ENCODE measurements at regions not wholly inside any gene's neighbourhood (a gene's known extent, or its start where the extent isn't known, plus 50 kb on each side); places are given as distances from the start of the nearest gene placed in this dataset.

DNA sequence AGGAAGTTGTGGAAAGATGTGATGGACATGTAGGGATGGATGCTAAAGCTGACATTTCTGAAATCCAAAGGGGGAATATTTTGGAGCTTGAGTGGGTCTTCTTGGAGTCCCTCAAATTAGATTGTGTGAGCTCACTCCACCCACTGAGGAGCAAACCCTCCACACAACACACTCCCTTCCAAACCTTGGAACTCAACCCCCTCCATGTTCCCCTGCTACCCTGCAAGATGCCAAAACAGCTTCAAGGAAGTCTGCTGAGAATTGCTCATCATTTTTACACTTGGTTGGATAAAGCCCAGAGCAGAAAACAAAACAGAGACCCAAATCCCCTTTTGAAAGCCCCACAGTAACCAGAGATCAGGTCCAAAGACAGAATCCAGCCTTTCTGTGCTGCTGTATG is 103.3 kb upstream of the ERCC4 start:
- Histone ChIP-seq H3K36me3 (ENCODE audit: insufficient read depth, low read length) (no peaks in the 10 kb centered on the region), H3K27me3 (ENCODE audit: insufficient read depth, low read length, poor library complexity) (peaks cover 5% of the 10 kb centered on the region), H3K9ac (ENCODE audit: low read depth, low read length) (no peak overlapping the region), H3K4me3 (ENCODE audit: low read depth in 1 of 2, low read length in 2 of 2) (no peak overlapping the region), H3K4me1 (ENCODE audit: insufficient read depth, low read length) (no peaks in the 10 kb centered on the region), H2AFZ (ENCODE audit: low read depth, low read length) (no peak overlapping the region), H3K4me2 (ENCODE audit: insufficient read depth, low read length) (no peak overlapping the region), H3K79me2 (ENCODE audit: insufficient read depth, low read length) (no peaks in the 10 kb centered on the region), H3K27ac (ENCODE audit: low read length) (no peak overlapping the region), H3K9me3 (ENCODE audit: insufficient read depth, low read length, severe bottlenecking) (no peaks in the 10 kb centered on the region), H4K20me1 (ENCODE audit: insufficient read depth, low read length) (no peaks in the 10 kb centered on the region)
- no peak for TF ChIP-seq EZH2 (IDR thresholded peaks at IDR 0.05; ENCODE audit: borderline replicate concordance, low read depth, low read length, severe bottlenecking)
- TF ChIP-seq, protein P1, sequence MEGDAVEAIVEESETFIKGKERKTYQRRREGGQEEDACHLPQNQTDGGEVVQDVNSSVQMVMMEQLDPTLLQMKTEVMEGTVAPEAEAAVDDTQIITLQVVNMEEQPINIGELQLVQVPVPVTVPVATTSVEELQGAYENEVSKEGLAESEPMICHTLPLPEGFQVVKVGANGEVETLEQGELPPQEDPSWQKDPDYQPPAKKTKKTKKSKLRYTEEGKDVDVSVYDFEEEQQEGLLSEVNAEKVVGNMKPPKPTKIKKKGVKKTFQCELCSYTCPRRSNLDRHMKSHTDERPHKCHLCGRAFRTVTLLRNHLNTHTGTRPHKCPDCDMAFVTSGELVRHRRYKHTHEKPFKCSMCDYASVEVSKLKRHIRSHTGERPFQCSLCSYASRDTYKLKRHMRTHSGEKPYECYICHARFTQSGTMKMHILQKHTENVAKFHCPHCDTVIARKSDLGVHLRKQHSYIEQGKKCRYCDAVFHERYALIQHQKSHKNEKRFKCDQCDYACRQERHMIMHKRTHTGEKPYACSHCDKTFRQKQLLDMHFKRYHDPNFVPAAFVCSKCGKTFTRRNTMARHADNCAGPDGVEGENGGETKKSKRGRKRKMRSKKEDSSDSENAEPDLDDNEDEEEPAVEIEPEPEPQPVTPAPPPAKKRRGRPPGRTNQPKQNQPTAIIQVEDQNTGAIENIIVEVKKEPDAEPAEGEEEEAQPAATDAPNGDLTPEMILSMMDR (IDR thresholded peaks at IDR 0.05; ENCODE audit: borderline replicate concordance, extremely low read depth, low read length, poor library complexity, severe bottlenecking) = no peak
- DNase-seq = no peak
- no peak for ATAC-seq (ENCODE audit: insufficient read depth, low read depth)

DNA sequence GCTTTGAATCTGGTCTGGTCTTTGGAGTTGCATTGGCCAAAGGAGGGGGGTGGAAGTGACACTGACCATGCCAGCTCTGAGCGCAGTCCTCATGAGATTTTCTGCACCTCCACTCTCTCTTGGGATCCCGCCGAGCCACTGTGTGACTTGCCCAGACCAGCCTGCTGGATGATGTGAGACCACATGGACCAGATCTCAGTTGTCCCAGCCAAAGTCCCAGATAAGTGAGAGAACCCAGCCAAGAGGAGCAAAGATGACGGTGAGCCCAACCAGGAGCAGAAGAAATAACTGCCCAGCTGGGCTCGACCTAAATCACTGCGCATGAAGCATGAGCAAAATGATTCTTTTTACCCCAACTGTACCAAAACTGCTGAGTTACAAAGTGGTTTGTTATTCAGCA is 96.5 kb upstream of the ERCC4 start:
- Histone ChIP-seq H3K27me3 (ENCODE audit: insufficient read depth, low read length, poor library complexity) (no peaks in the 10 kb centered on the region), H3K4me3 (ENCODE audit: low read depth in 1 of 2, low read length in 2 of 2) (no peak overlapping the region), H3K9me3 (ENCODE audit: insufficient read depth, low read length, severe bottlenecking) (no peaks in the 10 kb centered on the region), H3K79me2 (ENCODE audit: insufficient read depth, low read length) (no peaks in the 10 kb centered on the region), H4K20me1 (ENCODE audit: insufficient read depth, low read length) (no peaks in the 10 kb centered on the region), H3K4me1 (ENCODE audit: insufficient read depth, low read length) (no peaks in the 10 kb centered on the region), H3K9ac (ENCODE audit: low read depth, low read length) (no peak overlapping the region), H3K36me3 (ENCODE audit: insufficient read depth, low read length) (no peaks in the 10 kb centered on the region), H2AFZ (ENCODE audit: low read depth, low read length) (no peak overlapping the region), H3K4me2 (ENCODE audit: insufficient read depth, low read length) (no peak overlapping the region), H3K27ac (ENCODE audit: low read length) (no peak overlapping the region)
- ATAC-seq (ENCODE audit: insufficient read depth, low read depth) (no peak), DNase-seq (no peak)
- no peak for TF ChIP-seq EZH2 (IDR thresholded peaks at IDR 0.05; ENCODE audit: borderline replicate concordance, low read depth, low read length, severe bottlenecking)
- TF ChIP-seq, protein P1 (IDR thresholded peaks at IDR 0.05; ENCODE audit: borderline replicate concordance, extremely low read depth, low read length, poor library complexity, severe bottlenecking) = no peak

DNA sequence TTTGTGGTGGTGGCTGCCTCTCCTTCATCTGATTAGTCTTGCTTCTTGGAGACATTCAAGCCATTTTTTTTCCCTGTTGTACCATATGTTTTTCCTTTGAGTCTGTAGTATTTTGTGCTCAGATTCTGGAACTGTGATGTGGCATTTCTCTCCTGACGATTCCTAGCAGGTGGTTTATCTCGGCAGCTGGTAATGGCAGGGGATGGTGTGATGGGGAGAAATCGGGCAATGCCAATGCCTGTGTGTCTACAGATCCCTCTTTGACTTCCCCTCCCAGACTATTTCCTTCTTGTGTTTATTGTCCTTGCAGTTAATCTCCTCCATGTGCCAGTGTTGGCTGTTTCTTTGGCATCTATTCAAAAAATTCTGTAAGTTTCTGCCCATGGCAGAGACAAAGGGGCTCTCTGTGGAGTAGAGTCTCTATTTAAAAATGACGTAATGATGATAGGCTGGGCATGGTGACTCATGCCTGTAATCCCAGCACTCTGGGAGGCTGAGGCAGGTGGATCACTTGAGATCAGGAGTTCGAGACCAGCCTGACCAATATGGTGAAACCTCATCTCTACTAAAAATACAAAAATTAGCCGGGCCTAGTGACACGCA is 90.2 kb upstream of the ERCC4 start:
- H3K27me3 ChIP-seq (ENCODE audit: insufficient read depth, low read length, poor library complexity) = peaks cover 8% of the 10 kb centered on the region
- H3K9me3 ChIP-seq (ENCODE audit: insufficient read depth, low read length, severe bottlenecking) = no peaks in the 10 kb centered on the region
- H3K27ac ChIP-seq (ENCODE audit: low read length) = no peak overlapping the region
- no peak for ATAC-seq (ENCODE audit: insufficient read depth, low read depth)
- H3K4me1 ChIP-seq (ENCODE audit: insufficient read depth, low read length) = no peaks in the 10 kb centered on the region
- no peak for DNase-seq
- no peaks in the 10 kb centered on the region for H3K79me2 ChIP-seq (ENCODE audit: insufficient read depth, low read length)
- TF ChIP-seq, protein P1 (IDR thresholded peaks at IDR 0.05; ENCODE audit: borderline replicate concordance, extremely low read depth, low read length, poor library complexity, severe bottlenecking) = no peak
- TF ChIP-seq EZH2 (IDR thresholded peaks at IDR 0.05; ENCODE audit: borderline replicate concordance, low read depth, low read length, severe bottlenecking) = no peak
- H3K4me3 ChIP-seq (ENCODE audit: low read depth in 1 of 2, low read length in 2 of 2) = no peak overlapping the region
- no peaks in the 10 kb centered on the region for H3K36me3 ChIP-seq (ENCODE audit: insufficient read depth, low read length)
- H3K9ac ChIP-seq (ENCODE audit: low read depth, low read length) = no peak overlapping the region
- no peaks in the 10 kb centered on the region for H4K20me1 ChIP-seq (ENCODE audit: insufficient read depth, low read length)
- no peak overlapping the region for H3K4me2 ChIP-seq (ENCODE audit: insufficient read depth, low read length)
- no peak overlapping the region for H2AFZ ChIP-seq (ENCODE audit: low read depth, low read length)
